ENCODE measurements at regions not wholly inside any gene's neighbourhood (a gene's known extent, or its start where the extent isn't known, plus 50 kb on each side); places are given as distances from the start of the nearest gene placed in this dataset.
"Not testable (repeated sequence)": the region's sequence is repeated elsewhere in the genome, so short reads cannot be mapped to it uniquely, and the experiment has no call there.

DNA sequence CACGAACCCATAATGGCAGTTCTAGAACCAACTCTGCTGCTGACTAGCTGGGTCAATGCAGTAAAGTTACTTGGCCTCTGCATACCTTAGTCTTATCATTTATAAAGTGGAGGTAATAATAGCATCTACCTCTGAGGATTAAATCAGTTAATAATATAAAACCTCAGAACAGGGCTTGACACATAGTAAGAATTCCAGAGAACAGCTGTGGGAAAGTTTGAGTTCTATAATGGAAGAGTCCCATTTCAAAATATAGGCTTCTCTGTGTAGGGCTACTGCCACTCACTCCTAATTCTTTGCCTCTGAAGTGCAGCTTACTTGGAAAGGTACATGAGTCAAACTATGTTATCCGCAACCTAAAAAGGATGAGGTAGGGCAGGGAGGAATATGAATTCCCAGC is 269.2 kb upstream of the PRKD1 start:
- no peaks in the 10 kb centered on the region for H3K4me1 ChIP-seq (ENCODE audit: control insufficient read depth in 1 of 2, insufficient read depth in 2 of 2, low read length in 2 of 2)
- H3K79me1 ChIP-seq (ENCODE audit: low read length) = no peaks in the 10 kb centered on the region
- no peaks in the 10 kb centered on the region for H3K9me3 ChIP-seq (ENCODE audit: insufficient read depth, low read depth, low read length)
- no peak overlapping the region for H4K91ac ChIP-seq (ENCODE audit: low read depth, low read length)
- H3K18ac ChIP-seq (ENCODE audit: low read length) = no peak overlapping the region
- no peak overlapping the region for H2BK12ac ChIP-seq (ENCODE audit: low read length)
- no peak overlapping the region for H3K4me3 ChIP-seq (ENCODE audit: low read depth, low read length)
- WGBS (ENCODE audit: extremely low coverage, insufficient coverage, insufficient read length) = no CpG with 5 or more reads among the region's 2 CpGs
- no peak overlapping the region for H2AK5ac ChIP-seq (ENCODE audit: low read length)
- H3K23ac ChIP-seq (ENCODE audit: low read length) = no peak overlapping the region
- no peak for DNase-seq
- no peak overlapping the region for H3K9ac ChIP-seq (ENCODE audit: low read length)
- no peak overlapping the region for H3K4me2 ChIP-seq (ENCODE audit: low read length)
- no peaks in the 10 kb centered on the region for H3K36me3 ChIP-seq (ENCODE audit: control insufficient read depth in 1 of 2, insufficient read depth in 2 of 2, low read length in 2 of 2)
- no peak overlapping the region for H4K8ac ChIP-seq (ENCODE audit: low read depth, low read length)
- H3K27ac ChIP-seq (ENCODE audit: low read depth, low read length) = no peak overlapping the region
- H2AFZ ChIP-seq (ENCODE audit: insufficient read depth, low read length, poor library complexity) = no peak overlapping the region
- no peak overlapping the region for H3K4ac ChIP-seq (ENCODE audit: low read depth, low read length)
- H4K12ac ChIP-seq (ENCODE audit: low read depth, low read length) = no peak overlapping the region
- H2BK5ac ChIP-seq (ENCODE audit: low read depth, low read length, poor library complexity) = no peak overlapping the region
- no peaks in the 10 kb centered on the region for H3K79me2 ChIP-seq (ENCODE audit: control insufficient read depth, insufficient read depth, low read length, poor library complexity)
- no peak overlapping the region for H2BK120ac ChIP-seq (ENCODE audit: insufficient read depth, low read length, poor library complexity)
- no peak overlapping the region for H3K14ac ChIP-seq (ENCODE audit: low read length)
- H3K27me3 ChIP-seq (ENCODE audit: insufficient read depth, low read length) = no peaks in the 10 kb centered on the region

DNA sequence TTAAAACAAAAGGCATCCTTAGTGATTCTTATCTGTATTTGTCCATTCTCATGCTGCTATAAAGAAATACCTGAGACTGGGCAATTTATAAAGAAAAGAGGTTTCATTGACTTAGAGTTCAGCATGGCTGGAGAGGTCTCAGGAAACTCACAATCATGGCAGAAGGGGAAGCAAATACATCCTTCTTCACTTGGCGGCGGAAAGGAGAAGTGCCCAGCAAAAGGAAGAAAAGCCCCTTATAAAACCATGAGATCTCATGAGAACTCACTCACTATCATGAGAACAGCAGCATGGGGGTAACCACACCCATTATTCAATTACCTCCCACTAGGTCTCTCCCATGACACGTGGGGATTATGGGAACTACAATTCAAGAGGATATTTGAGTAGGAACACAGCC is 271.1 kb upstream of the PRKD1 start:
- not testable (repeated sequence) for H3K14ac ChIP-seq (ENCODE audit: low read length); H3K36me3 ChIP-seq (ENCODE audit: control insufficient read depth in 1 of 2, insufficient read depth in 2 of 2, low read length in 2 of 2); H3K18ac ChIP-seq (ENCODE audit: low read length); H4K8ac ChIP-seq (ENCODE audit: low read depth, low read length); H4K91ac ChIP-seq (ENCODE audit: low read depth, low read length); H3K4ac ChIP-seq (ENCODE audit: low read depth, low read length); H3K79me2 ChIP-seq (ENCODE audit: control insufficient read depth, insufficient read depth, low read length, poor library complexity); H3K27me3 ChIP-seq (ENCODE audit: insufficient read depth, low read length); H3K4me2 ChIP-seq (ENCODE audit: low read length); H3K4me1 ChIP-seq (ENCODE audit: control insufficient read depth in 1 of 2, insufficient read depth in 2 of 2, low read length in 2 of 2); H3K4me3 ChIP-seq (ENCODE audit: low read depth, low read length); H2AFZ ChIP-seq (ENCODE audit: insufficient read depth, low read length, poor library complexity); H2BK12ac ChIP-seq (ENCODE audit: low read length); H2BK120ac ChIP-seq (ENCODE audit: insufficient read depth, low read length, poor library complexity); H3K27ac ChIP-seq (ENCODE audit: low read depth, low read length); DNase-seq; H2BK5ac ChIP-seq (ENCODE audit: low read depth, low read length, poor library complexity); H4K12ac ChIP-seq (ENCODE audit: low read depth, low read length); H3K23ac ChIP-seq (ENCODE audit: low read length); H3K79me1 ChIP-seq (ENCODE audit: low read length); H3K9me3 ChIP-seq (ENCODE audit: insufficient read depth, low read depth, low read length); H2AK5ac ChIP-seq (ENCODE audit: low read length); H3K9ac ChIP-seq (ENCODE audit: low read length)
- WGBS (ENCODE audit: extremely low coverage, insufficient coverage, insufficient read length) = no CpG with 5 or more reads among the region's 3 CpGs

DNA sequence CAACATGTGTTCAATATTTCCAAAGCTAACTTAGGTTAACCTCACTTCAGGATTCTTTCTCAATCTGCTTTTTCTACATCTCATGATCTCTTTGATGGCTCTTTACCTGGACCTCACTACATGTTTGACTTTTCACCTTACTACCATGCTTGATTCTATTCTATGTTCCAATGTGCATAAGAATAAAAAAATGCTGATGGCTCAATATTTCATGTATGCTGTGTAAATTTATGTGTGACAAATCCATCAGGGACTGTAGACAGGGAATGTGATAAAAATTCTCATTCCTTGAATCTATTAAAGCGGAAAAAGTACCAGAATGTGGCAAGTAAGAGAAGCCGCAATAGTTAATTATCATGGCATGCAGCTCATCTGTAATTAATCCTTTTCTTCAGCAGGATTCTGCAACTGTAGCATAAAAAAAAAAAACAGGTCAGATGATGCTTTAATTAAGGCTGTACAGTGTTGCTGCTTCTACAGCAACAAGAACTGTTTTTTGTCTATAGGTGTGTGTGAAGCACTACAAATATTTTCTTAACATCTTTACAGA is 276.9 kb upstream of the PRKD1 start:
- H3K79me2 ChIP-seq (ENCODE audit: control insufficient read depth, insufficient read depth, low read length, poor library complexity) = no peaks in the 10 kb centered on the region
- no peak overlapping the region for H2AFZ ChIP-seq (ENCODE audit: insufficient read depth, low read length, poor library complexity)
- H3K4me3 ChIP-seq (ENCODE audit: low read depth, low read length) = no peak overlapping the region
- no peaks in the 10 kb centered on the region for H3K9me3 ChIP-seq (ENCODE audit: insufficient read depth, low read depth, low read length)
- no CpG with 5 or more reads among the region's 2 CpGs for WGBS (ENCODE audit: extremely low coverage, insufficient coverage, insufficient read length)
- no peak overlapping the region for H3K9ac ChIP-seq (ENCODE audit: low read length)
- H3K27me3 ChIP-seq (ENCODE audit: insufficient read depth, low read length) = no peaks in the 10 kb centered on the region
- no peak overlapping the region for H2BK12ac ChIP-seq (ENCODE audit: low read length)
- no peaks in the 10 kb centered on the region for H3K79me1 ChIP-seq (ENCODE audit: low read length)
- no peak overlapping the region for H3K18ac ChIP-seq (ENCODE audit: low read length)
- no peak overlapping the region for H4K8ac ChIP-seq (ENCODE audit: low read depth, low read length)
- H3K36me3 ChIP-seq (ENCODE audit: control insufficient read depth in 1 of 2, insufficient read depth in 2 of 2, low read length in 2 of 2) = no peaks in the 10 kb centered on the region
- H3K4me2 ChIP-seq (ENCODE audit: low read length) = no peak overlapping the region
- no peak overlapping the region for H3K4ac ChIP-seq (ENCODE audit: low read depth, low read length)
- no peak overlapping the region for H2BK120ac ChIP-seq (ENCODE audit: insufficient read depth, low read length, poor library complexity)
- no peak overlapping the region for H4K91ac ChIP-seq (ENCODE audit: low read depth, low read length)
- no peaks in the 10 kb centered on the region for H3K4me1 ChIP-seq (ENCODE audit: control insufficient read depth in 1 of 2, insufficient read depth in 2 of 2, low read length in 2 of 2)
- no peak overlapping the region for H3K23ac ChIP-seq (ENCODE audit: low read length)
- H2AK5ac ChIP-seq (ENCODE audit: low read length) = no peak overlapping the region
- H4K12ac ChIP-seq (ENCODE audit: low read depth, low read length) = no peak overlapping the region
- no peak overlapping the region for H3K14ac ChIP-seq (ENCODE audit: low read length)
- no peak overlapping the region for H3K27ac ChIP-seq (ENCODE audit: low read depth, low read length)
- DNase-seq = no peak
- no peak overlapping the region for H2BK5ac ChIP-seq (ENCODE audit: low read depth, low read length, poor library complexity)

DNA sequence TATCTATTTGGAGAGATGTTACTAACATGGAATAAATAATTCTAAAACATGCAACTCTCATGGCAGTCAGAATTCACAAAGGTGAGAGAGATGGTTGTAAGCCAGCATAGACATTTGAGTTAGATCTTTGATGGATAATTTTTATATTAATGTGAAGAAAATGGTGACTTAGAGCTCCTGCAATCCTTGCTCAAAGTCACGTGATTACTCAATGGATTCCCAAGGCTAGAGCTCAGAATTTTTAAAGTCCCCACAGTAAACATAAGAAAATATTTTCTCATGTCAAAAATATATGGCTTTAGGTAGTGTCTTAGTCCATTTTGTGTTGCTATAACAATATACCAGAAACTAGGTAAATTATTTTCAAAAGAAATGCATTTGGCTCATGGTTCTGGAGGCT is 281.5 kb upstream of the PRKD1 start:
- Histone ChIP-seq H4K12ac (ENCODE audit: low read depth, low read length) (no peak overlapping the region), H3K18ac (ENCODE audit: low read length) (no peak overlapping the region), H3K9ac (ENCODE audit: low read length) (no peak overlapping the region), H4K91ac (ENCODE audit: low read depth, low read length) (no peak overlapping the region), H2BK12ac (ENCODE audit: low read length) (no peak overlapping the region), H3K79me2 (ENCODE audit: control insufficient read depth, insufficient read depth, low read length, poor library complexity) (no peaks in the 10 kb centered on the region), H3K4me3 (ENCODE audit: low read depth, low read length) (no peak overlapping the region), H3K36me3 (ENCODE audit: control insufficient read depth in 1 of 2, insufficient read depth in 2 of 2, low read length in 2 of 2) (no peaks in the 10 kb centered on the region), H4K8ac (ENCODE audit: low read depth, low read length) (no peak overlapping the region), H3K9me3 (ENCODE audit: insufficient read depth, low read depth, low read length) (no peaks in the 10 kb centered on the region), H3K79me1 (ENCODE audit: low read length) (no peaks in the 10 kb centered on the region), H2BK5ac (ENCODE audit: low read depth, low read length, poor library complexity) (no peak overlapping the region), H3K4me2 (ENCODE audit: low read length) (no peak overlapping the region), H3K4me1 (ENCODE audit: control insufficient read depth in 1 of 2, insufficient read depth in 2 of 2, low read length in 2 of 2) (no peaks in the 10 kb centered on the region), H3K4ac (ENCODE audit: low read depth, low read length) (no peak overlapping the region), H3K27me3 (ENCODE audit: insufficient read depth, low read length) (no peaks in the 10 kb centered on the region), H2BK120ac (ENCODE audit: insufficient read depth, low read length, poor library complexity) (no peak overlapping the region), H3K23ac (ENCODE audit: low read length) (no peak overlapping the region), H2AK5ac (ENCODE audit: low read length) (no peak overlapping the region), H3K27ac (ENCODE audit: low read depth, low read length) (no peak overlapping the region), H3K14ac (ENCODE audit: low read length) (no peak overlapping the region), H2AFZ (ENCODE audit: insufficient read depth, low read length, poor library complexity) (no peak overlapping the region)
- WGBS (ENCODE audit: extremely low coverage, insufficient coverage, insufficient read length) = no CpG with 5 or more reads among the region's 1 CpG
- DNase-seq = no peak
